ENCODE measurements at regions not wholly inside any gene's neighbourhood (a gene's known extent, or its start where the extent isn't known, plus 50 kb on each side); places are given as distances from the start of the nearest gene placed in this dataset.
"Not testable (repeated sequence)": the region's sequence is repeated elsewhere in the genome, so short reads cannot be mapped to it uniquely, and the experiment has no call there.

DNA sequence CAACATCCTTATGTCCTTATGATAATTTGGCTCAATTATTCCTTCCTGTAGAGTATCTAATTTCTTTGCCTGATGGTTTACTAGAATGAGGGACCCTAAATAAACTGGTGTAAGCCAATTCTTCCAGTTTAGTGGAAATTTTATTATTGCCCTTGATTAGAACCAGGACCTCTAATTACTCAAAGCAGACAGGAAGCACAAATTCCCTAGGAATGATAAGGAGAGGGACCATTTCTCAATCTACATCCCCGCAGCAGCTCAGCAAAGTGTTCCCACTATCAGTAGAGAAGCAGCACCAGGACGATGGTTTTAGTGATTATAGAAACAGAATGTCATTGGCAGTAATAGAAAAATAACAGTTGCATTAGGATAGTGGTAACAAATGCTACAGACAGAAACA lies 97.1 kb downstream of the PLPPR4 start:
- DNase-seq: no peak

GRCh38 chr1:99363531-99363930 lies 99.2 kb downstream of the PLPPR4 start:
- no peak for DNase-seq

DNA sequence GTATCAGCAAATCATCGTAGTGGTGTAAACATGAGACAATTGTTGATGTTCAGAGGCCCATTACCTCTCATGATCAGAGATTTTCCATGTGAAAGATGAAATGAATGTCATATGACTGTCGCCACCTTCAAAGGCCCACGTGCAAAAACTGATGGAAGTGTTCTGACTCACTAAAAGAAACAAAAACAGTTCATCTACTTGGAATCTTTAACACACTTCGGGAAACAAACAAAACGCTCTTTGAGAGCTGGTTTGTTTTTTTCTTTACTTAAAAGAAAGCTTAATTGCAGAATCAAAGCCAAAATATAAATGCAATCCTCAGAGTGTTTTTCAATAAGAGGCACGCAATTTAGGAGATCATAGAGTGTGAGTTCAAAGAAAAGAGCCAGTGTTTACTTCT lies 100.8 kb downstream of the PLPPR4 start:
- DNase-seq: no peak

DNA sequence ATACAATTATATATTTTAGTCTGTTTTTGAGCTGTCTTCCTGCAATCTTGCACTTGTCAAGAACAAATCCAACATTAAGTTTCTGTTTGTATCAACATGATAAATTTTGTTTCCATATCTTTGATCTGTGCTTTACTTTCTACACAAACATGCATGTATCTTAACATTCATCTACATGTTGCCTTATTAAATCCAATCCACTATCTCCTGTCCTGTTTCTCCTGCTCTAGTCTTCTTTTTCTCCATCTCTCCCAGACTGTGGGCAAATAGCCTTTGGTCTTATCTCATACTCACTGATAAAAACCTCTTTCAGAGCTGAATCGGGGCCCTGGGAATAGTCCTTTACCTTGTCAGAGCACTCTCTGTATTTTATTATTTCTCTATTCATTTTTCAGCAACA lies 101.3 kb downstream of the PLPPR4 start:
- DNase-seq: no peak

DNA sequence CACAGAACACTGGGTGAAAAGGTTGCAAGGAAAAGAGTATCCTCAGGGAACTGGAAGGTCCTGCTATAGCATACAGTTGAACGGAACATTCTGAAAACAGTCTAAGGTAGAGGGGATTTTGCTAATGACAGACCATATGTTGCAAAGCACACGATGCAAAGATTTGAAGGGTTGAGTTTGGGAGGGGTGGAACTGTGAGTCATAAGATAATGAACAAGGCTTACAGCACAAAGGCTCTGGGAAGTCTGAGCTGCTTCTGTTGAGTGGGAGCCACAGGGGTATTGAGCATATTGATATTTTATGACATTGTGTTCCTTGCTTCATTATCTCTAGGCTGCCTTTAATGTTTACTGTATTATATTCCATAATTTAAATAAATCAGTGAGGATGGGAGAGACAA lies 104.9 kb downstream of the PLPPR4 start:
- DNase-seq: no peak

DNA sequence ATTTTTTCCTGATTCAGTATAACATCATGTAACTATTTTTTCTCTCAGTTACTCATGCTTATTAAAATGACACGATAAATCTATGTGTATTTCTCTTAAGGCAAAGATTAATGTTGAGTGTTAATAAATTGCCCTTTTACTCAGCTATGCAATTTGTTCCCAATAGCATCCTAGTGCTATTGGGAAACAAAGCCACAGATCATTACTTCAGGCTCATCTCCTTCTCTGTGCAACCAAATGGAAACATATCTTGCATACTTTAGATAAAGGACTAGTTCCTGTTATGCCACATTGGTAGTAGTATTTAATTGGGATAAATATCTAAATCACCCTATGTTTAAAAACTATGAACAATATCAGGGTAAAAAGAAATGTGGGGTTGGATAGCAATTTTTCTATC lies 106.2 kb downstream of the PLPPR4 start:
- DNase-seq: no peak

- no peak for DNase-seq
These were observed 107.1 kb downstream of the PLPPR4 start for GRCh38 chr1:99371413-99371812.

- DNase-seq: no peak
These were observed 109.8 kb downstream of the PLPPR4 start for GRCh38 chr1:99374109-99374508.

- not testable (repeated sequence) for DNase-seq
These were observed 110.4 kb downstream of the PLPPR4 start for GRCh38 chr1:99374693-99375092.

DNA sequence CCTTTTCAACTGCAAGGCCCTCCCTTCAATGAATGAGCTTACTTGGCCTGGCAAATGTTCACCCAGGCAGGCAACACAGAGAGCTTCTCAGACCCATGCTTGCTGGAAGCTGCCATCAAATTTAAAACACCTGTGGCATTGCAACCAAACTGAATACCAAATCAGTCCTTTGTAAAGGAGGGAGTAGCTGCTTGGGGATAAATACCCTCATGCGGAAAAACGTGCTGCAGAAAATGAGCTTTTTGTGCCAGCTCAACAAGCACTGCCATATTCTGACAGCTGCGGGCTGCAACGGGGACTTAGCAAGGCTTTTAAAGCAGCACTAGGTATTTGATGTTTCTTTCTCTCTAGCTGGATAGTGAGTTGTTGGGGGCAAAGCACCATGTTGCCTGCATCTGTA lies 119.7 kb downstream of the PLPPR4 start:
- no peak for DNase-seq

- no peak for DNase-seq
These were observed 121.6 kb downstream of the PLPPR4 start for GRCh38 chr1:99385852-99386251.

GRCh38 chr1:99396389-99396788 lies 132.1 kb downstream of the PLPPR4 start:
- no peak for DNase-seq

DNA sequence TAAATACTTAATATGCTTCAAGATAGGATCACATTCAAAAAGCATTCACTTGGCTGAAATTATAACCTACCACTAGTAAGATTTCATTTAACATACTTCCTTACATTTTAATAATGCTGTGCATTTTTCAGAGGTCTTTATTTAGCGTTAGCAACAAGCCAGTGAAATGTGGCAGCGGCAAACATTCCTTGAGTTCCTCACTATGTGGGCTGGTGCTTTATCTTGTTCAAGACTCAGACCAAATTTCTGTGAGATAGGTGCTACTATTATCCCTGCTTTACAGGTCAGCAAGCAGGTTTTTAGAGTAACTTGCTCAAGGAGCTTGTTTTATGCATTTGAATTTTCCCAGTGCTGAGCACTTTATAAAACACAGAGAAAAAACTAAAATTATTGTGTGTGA lies 132.7 kb downstream of the PLPPR4 start:
- no peak for DNase-seq

GRCh38 chr1:99397863-99398262 lies 133.6 kb downstream of the PLPPR4 start:
- DNase-seq: no peak

- DNase-seq: not testable (repeated sequence)
These were observed 137.3 kb downstream of the PLPPR4 start for GRCh38 chr1:99401556-99401955.

DNA sequence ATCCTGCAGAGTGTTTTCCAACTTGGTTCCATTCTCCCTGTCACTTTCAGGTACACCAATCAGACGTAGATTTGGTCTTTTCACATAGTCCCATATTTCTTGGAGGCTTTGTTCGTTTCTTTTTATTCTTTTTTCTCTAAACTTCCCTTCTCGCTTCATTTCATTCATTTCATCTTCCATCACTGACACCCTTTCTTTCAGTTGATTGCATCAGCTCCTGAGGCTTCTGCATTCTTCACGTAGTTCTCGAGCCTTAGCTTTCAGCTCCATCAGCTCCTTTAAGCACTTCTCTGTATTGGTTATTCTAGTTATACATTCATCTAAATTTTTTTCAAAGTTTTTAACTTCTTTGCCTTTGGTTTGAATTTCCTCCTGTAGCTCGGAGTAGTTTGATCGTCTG lies 140.1 kb downstream of the PLPPR4 start:
- not testable (repeated sequence) for DNase-seq

DNA sequence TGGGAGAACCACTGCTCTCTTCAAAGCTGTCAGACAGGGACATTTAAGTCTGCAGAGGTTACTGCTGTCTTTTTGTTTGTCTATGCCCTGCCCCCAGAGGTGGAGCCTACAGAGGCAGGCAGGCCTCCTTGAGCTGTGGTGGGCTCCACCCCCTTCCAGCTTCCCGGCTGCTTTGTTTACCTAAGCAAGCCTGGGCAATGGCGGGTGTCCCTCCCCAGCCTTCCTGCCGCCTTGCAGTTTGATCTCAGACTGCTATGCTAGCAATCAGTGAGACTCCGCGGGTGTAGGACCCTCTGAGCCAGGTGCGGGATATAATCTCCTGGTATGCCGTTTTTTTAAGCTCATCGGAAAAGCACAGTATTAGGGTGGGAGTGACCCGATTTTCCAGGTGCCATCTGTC lies 141.0 kb downstream of the PLPPR4 start:
- DNase-seq: not testable (repeated sequence)

- no peak for DNase-seq
These were observed 142.7 kb downstream of the PLPPR4 start for GRCh38 chr1:99407018-99407417.

DNA sequence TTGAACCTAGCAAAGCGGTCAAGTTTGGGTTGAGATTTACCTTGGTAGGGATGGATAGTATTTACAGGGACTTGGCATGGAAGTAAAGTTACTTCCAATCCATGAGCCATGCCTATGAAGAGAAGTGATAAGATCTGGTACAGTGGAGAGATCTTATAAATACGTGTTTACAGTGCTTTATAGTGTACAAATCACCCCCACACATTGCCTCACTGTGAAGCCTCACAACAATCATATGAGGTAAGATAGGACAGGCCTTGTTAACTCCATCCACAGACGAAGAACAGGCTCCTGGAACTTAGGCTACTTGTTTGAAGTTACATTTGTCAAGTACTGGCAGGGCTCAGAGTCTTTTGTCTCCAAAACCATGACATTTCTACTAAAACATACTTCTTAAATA lies 159.8 kb downstream of the PLPPR4 start:
- DNase-seq: no peak

DNA sequence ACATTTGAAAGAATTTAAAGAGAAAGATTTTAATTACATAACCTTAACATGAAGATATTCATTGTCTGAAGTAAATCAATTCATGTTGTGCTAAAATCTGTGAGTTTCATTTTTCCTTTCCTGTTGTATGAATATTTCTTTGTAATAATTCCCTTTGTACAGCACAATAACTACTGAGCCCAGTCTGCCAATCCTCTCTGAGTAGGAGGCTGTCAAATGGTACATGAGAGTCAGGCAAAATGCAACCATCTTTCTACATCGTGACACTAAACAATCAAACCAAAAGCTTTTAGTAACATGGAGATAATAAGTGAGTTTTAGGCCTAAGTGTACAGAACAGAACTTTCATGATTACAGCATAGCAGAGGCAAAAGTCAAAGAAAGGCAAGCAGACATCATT lies 165.5 kb downstream of the PLPPR4 start:
- no peak for DNase-seq

DNA sequence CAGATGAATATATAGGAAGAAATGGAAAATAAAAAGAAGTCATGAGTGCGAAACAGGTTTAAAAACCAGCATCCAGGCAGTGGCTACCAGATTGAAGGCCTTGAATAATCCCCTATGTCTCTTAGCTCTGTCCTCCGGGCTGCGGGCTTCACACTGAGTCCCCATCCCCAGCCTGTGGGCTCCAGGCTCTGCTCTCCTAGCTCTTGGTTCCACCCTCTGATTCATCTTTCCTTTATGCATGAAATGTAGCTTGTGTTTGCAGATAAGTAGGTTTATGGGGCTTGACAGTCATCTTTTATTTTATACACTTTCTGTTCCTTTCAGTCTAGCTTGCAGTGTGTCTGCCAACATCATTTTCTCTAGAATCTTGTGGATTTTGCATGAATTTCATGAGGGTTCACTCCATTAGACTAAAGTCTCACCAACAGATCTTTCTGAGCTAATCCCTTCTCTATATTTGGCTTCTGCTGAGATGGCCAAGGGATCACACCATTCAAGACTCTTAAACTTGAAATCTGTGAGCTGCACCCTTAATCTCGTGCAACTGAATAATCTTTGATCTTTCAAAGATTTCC lies 174.5 kb downstream of the PLPPR4 start:
- DNase-seq: no peak

DNA sequence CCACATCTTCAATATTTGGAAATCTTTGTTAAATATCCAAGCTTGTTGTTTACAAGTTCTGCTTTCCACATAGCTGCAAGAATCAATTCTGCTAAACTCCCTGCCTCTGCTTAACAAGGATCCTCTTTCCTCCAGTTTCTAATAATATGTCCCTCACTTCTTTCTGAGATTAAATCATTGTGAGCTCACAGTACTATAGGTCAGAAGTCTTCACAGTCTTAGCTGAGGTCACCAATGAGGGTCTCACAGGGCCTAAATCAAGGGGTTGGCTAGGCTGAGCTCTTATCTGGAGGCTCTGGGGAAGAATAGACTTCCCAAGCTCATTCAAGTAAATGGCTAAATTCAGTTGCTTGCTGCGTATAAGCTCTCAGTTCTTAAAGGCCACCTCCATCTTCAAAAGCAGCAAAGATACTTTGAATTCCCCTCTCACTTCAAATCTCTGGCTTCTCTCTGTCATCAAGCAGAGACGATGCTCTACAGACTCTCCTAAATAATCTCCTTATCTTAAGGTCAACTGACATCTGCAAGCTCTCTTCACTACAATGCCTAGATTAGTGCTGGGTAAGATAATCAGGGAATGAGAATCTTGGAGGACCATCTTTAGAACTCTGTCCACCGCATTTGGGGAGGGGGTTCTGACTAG lies 175.3 kb downstream of the PLPPR4 start:
- no peak for DNase-seq

DNA sequence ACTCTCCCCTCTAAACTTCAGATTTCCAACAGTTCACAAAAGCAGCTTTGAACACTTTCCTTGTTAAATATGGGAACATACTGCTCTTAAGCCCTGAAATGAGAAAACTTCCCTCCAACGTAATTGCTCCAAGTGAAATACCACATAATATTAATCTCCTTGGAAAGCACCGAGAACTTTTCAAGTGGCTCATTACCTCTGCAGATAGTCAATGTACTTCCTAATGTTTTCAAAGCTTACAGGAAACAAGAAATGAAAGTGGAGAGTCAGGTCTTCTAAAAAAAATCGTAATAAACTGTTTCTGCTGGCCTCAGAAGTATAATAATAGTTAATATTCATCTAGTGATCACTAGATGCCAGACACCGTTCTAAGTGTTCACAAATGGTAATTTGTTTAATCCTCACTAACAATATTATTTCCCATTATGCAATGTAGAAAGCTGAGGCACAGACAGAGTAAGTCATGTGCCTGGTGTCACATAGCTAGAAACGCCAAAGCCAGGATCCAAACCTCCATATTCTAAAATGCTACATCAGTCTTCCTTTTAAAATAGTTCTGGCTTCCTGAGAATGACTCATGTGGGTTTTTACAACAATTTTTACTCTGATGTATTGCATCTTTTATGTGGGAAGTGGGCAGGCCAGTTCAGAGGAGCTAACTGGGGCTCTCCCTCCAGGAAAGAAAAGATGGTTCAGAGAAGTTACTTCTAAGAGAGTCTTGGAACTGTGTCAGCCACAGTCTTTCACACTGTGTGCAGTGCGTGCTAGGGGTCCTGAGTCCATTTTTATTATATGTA lies 177.2 kb downstream of the PLPPR4 start:
- DNase-seq: no peak

GRCh38 chr1:99444211-99444927 lies 180.1 kb downstream of the PLPPR4 start:
- DNase-seq: not testable (repeated sequence)
